ENCODE measurements at regions not wholly inside any gene's neighbourhood (a gene's known extent, or its start where the extent isn't known, plus 50 kb on each side); places are given as distances from the start of the nearest gene placed in this dataset.

- ATAC-seq (no peak), DNase-seq (ENCODE audit: low spot score) (no peak)
- no peaks in the 10 kb centered on the region for H3K27me3 Mint-ChIP-seq (ENCODE audit: low read depth)
- H3K36me3 Mint-ChIP-seq: peaks cover 11% of the 10 kb centered on the region
- H3K9me3 Mint-ChIP-seq: peaks cover 32% of the 10 kb centered on the region
- CTCF ChIA-PET: no interaction called here
- POLR2A ChIA-PET: no interaction called here
- no peak overlapping the region for H3K4me3 Mint-ChIP-seq
- no peak for TF ChIP-seq MAX (CRISPR knock-in tag; IDR thresholded peaks at IDR 0.05)
- no peak overlapping the region; the same call in 1 of the 2 replicates for H3K27ac Mint-ChIP-seq
- H3K4me1 Mint-ChIP-seq: no peaks in the 10 kb centered on the region
These were observed 99.8 kb upstream of the COPS8 start for GRCh38 chr2:236985761-236986339.

GRCh38 chr2:236986524-236987330 lies 99.0 kb upstream of the COPS8 start:
- Mint-ChIP-seq H3K27ac (no peak overlapping the region), H3K4me1 (no peaks in the 10 kb centered on the region), H3K4me3 (no peak overlapping the region), H3K36me3 (peaks cover 11% of the 10 kb centered on the region), H3K9me3 (peaks cover 32% of the 10 kb centered on the region), H3K27me3 (ENCODE audit: low read depth) (no peaks in the 10 kb centered on the region)
- no peak for ATAC-seq
- no peak for DNase-seq (ENCODE audit: low spot score)
- POLR2A ChIA-PET: no interaction called here
- TF ChIP-seq RORB (CRISPR knock-in tag; IDR thresholded peaks at IDR 0.05): no peak
- CTCF ChIA-PET: no interaction called here

- Mint-ChIP-seq H3K27me3 (ENCODE audit: low read depth) (no peaks in the 10 kb centered on the region; the same call in 1 of the 2 replicates), H3K4me1 (no peaks in the 10 kb centered on the region), H3K4me3 (no peak overlapping the region), H3K9me3 (peaks cover 23% of the 10 kb centered on the region), H3K27ac (no peak overlapping the region), H3K36me3 (peaks cover 9% of the 10 kb centered on the region)
- ChIA-PET CTCF (no interaction called here), POLR2A (no interaction called here)
- DNase-seq (ENCODE audit: low spot score) (no peak), ATAC-seq (no peak)
- no peak for TF ChIP-seq NR1H2 (CRISPR knock-in tag; IDR thresholded peaks at IDR 0.05)
- TF ChIP-seq ATF6 (CRISPR knock-in tag; IDR thresholded peaks at IDR 0.05): no peak
- TF ChIP-seq FOXK1 (CRISPR knock-in tag; IDR thresholded peaks at IDR 0.05): no peak
- no peak for TF ChIP-seq ZSCAN18 (CRISPR knock-in tag; IDR thresholded peaks at IDR 0.05)
- no peak for TF ChIP-seq SMAD4 (CRISPR knock-in tag; IDR thresholded peaks at IDR 0.05)
- TF ChIP-seq SMAD3 (CRISPR knock-in tag; IDR thresholded peaks at IDR 0.05; ENCODE audit: borderline replicate concordance): no peak
- TF ChIP-seq SP1 (CRISPR knock-in tag; conservative IDR thresholded peaks at IDR 0.05): no peak
- TF ChIP-seq KAT7 (CRISPR knock-in tag; IDR thresholded peaks at IDR 0.05; ENCODE audit: borderline replicate concordance): no peak
- TF ChIP-seq FOXP1 (CRISPR knock-in tag; IDR thresholded peaks at IDR 0.05; ENCODE audit: borderline replicate concordance): no peak
- no peak for TF ChIP-seq ARID4B (CRISPR knock-in tag; IDR thresholded peaks at IDR 0.05; ENCODE audit: borderline replicate concordance)
- TF ChIP-seq ATF3 (CRISPR knock-in tag; conservative IDR thresholded peaks at IDR 0.05): no peak
- no peak for TF ChIP-seq ZNF138 (CRISPR knock-in tag; conservative IDR thresholded peaks at IDR 0.05)
- TF ChIP-seq CDX4 (CRISPR knock-in tag; IDR thresholded peaks at IDR 0.05; ENCODE audit: borderline replicate concordance): no peak
- TF ChIP-seq ZNF121 (CRISPR knock-in tag; IDR thresholded peaks at IDR 0.05): no peak
- TF ChIP-seq ETV6 (CRISPR knock-in tag; IDR thresholded peaks at IDR 0.05): no peak
- TF ChIP-seq FOXJ3 (CRISPR knock-in tag; IDR thresholded peaks at IDR 0.05; ENCODE audit: borderline replicate concordance): no peak
- TF ChIP-seq HMGXB4 (CRISPR knock-in tag; IDR thresholded peaks at IDR 0.05): no peak
These were observed 97.5 kb upstream of the COPS8 start for GRCh38 chr2:236988216-236988615.
